ENCODE measurements at regions not wholly inside any gene's neighbourhood (a gene's known extent, or its start where the extent isn't known, plus 50 kb on each side); places are given as distances from the start of the nearest gene placed in this dataset.

DNA sequence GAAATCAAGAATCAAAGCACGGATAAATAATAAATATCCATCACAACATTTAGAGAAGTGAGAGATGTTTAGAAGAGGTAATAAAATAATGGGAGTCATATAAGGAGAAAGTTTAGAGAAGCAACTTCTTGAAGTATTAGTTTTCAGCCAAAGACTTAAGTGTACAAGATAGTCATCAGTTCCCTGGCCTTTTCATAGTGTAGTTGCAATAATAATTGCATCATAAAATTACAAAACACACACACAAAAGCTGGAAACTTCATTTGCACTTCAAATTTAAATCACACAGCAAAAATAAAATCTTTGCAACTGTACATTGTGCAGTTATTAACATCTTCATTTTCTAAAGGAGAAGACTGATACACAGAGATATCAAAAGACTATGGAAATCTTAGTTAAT is 319.1 kb upstream of the RGMB start:
- Histone ChIP-seq H3K36me3 (ENCODE audit: control insufficient read depth in 1 of 2, insufficient read depth in 2 of 2, low read length in 2 of 2) (no peaks in the 10 kb centered on the region), H3K27ac (ENCODE audit: low read depth, low read length) (no peak overlapping the region)

DNA sequence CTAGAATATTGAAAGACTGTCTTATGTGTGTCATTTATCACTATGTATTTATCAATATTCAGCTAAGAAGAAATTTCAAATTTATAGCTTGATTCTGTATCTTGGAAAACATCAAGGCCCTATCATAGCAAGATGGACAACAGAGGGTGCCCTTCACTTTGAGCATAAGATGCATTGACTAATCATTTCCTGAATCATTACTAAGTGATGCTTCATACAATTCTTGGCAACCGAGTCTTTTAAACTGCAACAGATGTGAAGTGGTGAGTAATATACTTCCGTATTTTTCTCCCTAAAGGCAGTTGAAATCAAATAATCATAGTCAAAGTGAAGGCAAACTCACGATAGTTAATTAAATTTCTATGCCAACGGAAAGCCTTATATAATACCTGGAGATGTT is 318.6 kb upstream of the RGMB start:
- no peaks in the 10 kb centered on the region for H3K27me3 ChIP-seq (ENCODE audit: control insufficient read depth in 1 of 2, insufficient read depth in 2 of 2, low read length in 2 of 2)
- no peaks in the 10 kb centered on the region for H3K4me1 ChIP-seq (ENCODE audit: control insufficient read depth in 1 of 2, insufficient read depth in 2 of 2, low read length in 2 of 2)
- H3K4me3 ChIP-seq (ENCODE audit: low read depth in 1 of 2, low read length in 2 of 2), result no peak overlapping the region
- H3K9ac ChIP-seq (ENCODE audit: low read depth in 1 of 2, low read length in 2 of 2), result no peak overlapping the region
- no peaks in the 10 kb centered on the region for H3K9me3 ChIP-seq (ENCODE audit: control insufficient read depth in 1 of 2, low read length in 2 of 2)
- no peaks in the 10 kb centered on the region for H3K36me3 ChIP-seq (ENCODE audit: control insufficient read depth in 1 of 2, insufficient read depth in 2 of 2, low read length in 2 of 2)
- no peak overlapping the region for H3K27ac ChIP-seq (ENCODE audit: low read depth, low read length)

More for the DNA sequence above, 319.1 kb upstream of the RGMB start:
- H3K9ac ChIP-seq (ENCODE audit: low read depth in 1 of 2, low read length in 2 of 2), result no peak overlapping the region
- no peaks in the 10 kb centered on the region for H3K27me3 ChIP-seq (ENCODE audit: control insufficient read depth in 1 of 2, insufficient read depth in 2 of 2, low read length in 2 of 2)
- H3K4me3 ChIP-seq (ENCODE audit: low read depth in 1 of 2, low read length in 2 of 2), result no peak overlapping the region
- H3K4me1 ChIP-seq (ENCODE audit: control insufficient read depth in 1 of 2, insufficient read depth in 2 of 2, low read length in 2 of 2), result no peaks in the 10 kb centered on the region
- H3K9me3 ChIP-seq (ENCODE audit: control insufficient read depth in 1 of 2, low read length in 2 of 2), result no peaks in the 10 kb centered on the region

DNA sequence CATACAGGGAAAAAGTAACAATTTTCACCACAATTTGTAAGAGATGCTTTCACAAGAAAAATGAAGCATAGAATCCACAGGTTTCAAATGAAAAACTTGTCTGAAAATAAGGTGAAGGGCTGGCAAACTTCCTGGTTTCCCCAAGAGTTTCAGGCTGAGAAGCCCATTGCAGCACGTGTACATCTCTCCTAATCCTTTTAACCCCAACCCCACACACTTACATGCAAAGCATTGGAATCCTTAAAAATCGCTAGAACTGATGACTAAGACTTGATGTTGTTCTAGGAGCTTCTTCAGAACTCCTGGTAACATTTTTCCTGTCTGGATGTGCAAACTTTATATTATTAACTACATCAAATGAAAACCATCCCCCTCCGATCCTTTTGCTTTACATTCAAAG is 317.8 kb upstream of the RGMB start:
- H3K4me3 ChIP-seq (ENCODE audit: low read depth in 1 of 2, low read length in 2 of 2), result no peak overlapping the region
- no peak overlapping the region for H3K9ac ChIP-seq (ENCODE audit: low read depth in 1 of 2, low read length in 2 of 2)
- H3K27me3 ChIP-seq (ENCODE audit: control insufficient read depth in 1 of 2, insufficient read depth in 2 of 2, low read length in 2 of 2), result no peaks in the 10 kb centered on the region
- no peak overlapping the region for H3K27ac ChIP-seq (ENCODE audit: low read depth, low read length)
- H3K36me3 ChIP-seq (ENCODE audit: control insufficient read depth in 1 of 2, insufficient read depth in 2 of 2, low read length in 2 of 2), result no peaks in the 10 kb centered on the region
- H3K4me1 ChIP-seq (ENCODE audit: control insufficient read depth in 1 of 2, insufficient read depth in 2 of 2, low read length in 2 of 2), result no peaks in the 10 kb centered on the region
- no peaks in the 10 kb centered on the region for H3K9me3 ChIP-seq (ENCODE audit: control insufficient read depth in 1 of 2, low read length in 2 of 2)

DNA sequence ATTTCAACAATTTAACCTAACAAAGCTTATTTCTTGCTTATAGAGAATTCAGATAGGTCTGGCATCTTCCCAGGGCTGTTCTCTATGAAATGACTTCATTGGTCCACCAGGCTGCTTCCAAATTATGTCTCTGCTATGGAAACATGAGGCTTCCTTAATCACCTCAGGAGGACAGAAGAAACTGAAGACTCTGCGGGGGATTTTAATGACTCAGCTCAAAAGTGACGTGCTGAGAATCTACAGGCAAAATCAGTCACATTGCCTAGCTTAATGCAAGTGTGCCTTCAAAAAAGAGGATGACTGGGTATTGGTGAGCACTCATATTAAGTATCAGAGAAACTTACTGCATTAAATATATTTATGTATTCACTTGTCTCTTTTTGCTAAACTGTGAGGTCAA is 315.5 kb upstream of the RGMB start:
- Histone ChIP-seq H3K9ac (ENCODE audit: low read depth in 1 of 2, low read length in 2 of 2) (no peak overlapping the region), H3K4me1 (ENCODE audit: control insufficient read depth in 1 of 2, insufficient read depth in 2 of 2, low read length in 2 of 2) (no peaks in the 10 kb centered on the region)

DNA sequence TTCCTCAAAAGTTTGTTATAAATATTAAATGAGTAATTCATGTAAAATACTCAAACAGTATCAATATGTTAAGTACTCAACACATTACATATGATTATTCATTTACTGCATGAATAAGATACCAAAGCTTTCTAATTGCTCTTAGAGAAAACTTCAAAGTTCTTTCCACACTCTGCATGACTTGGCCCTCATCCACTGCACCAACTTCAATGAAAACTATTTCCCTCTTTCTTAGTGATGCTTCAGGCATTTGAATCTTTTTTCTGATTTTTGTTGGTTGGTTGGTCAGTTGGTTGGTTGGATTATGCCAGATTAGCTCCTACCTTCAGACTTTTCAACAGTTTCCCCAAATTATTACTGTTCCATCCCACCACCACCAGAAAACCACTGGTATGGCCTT is 314.7 kb upstream of the RGMB start:
- no peaks in the 10 kb centered on the region for H3K4me1 ChIP-seq (ENCODE audit: control insufficient read depth in 1 of 2, insufficient read depth in 2 of 2, low read length in 2 of 2)
- H3K9ac ChIP-seq (ENCODE audit: low read depth in 1 of 2, low read length in 2 of 2), result no peak overlapping the region

More for the DNA sequence above, 315.5 kb upstream of the RGMB start:
- no peaks in the 10 kb centered on the region for H3K36me3 ChIP-seq (ENCODE audit: control insufficient read depth in 1 of 2, insufficient read depth in 2 of 2, low read length in 2 of 2)
- no peak overlapping the region for H3K4me3 ChIP-seq (ENCODE audit: low read depth in 1 of 2, low read length in 2 of 2)
- no peaks in the 10 kb centered on the region for H3K9me3 ChIP-seq (ENCODE audit: control insufficient read depth in 1 of 2, low read length in 2 of 2)
- H3K27ac ChIP-seq (ENCODE audit: low read depth, low read length), result no peak overlapping the region
- H3K27me3 ChIP-seq (ENCODE audit: control insufficient read depth in 1 of 2, insufficient read depth in 2 of 2, low read length in 2 of 2), result no peaks in the 10 kb centered on the region

DNA sequence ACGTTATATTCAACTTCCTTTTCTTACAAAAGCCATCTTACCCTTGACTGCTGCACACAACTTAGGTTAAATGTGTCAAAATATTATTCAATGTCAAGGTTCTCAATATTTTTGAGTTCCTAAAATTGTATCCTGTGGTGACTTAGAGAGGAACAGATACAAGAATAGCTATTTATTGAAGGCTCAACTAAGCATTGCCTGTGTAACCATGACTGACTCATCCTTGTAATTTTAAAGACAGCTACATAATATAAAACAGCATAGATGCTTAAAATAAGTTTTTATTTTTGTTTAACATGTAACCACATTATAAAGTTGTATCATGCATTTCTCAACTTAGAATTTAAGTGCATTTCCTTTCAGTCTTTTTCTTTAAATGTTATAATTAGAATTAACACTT is 312.9 kb upstream of the RGMB start:
- no peaks in the 10 kb centered on the region for H3K36me3 ChIP-seq (ENCODE audit: control insufficient read depth in 1 of 2, insufficient read depth in 2 of 2, low read length in 2 of 2)
- no peaks in the 10 kb centered on the region for H3K27me3 ChIP-seq (ENCODE audit: control insufficient read depth in 1 of 2, insufficient read depth in 2 of 2, low read length in 2 of 2)
- no peaks in the 10 kb centered on the region for H3K4me1 ChIP-seq (ENCODE audit: control insufficient read depth in 1 of 2, insufficient read depth in 2 of 2, low read length in 2 of 2)
- H3K4me3 ChIP-seq (ENCODE audit: low read depth in 1 of 2, low read length in 2 of 2), result no peak overlapping the region
- H3K9me3 ChIP-seq (ENCODE audit: control insufficient read depth in 1 of 2, low read length in 2 of 2), result no peaks in the 10 kb centered on the region
- no peak overlapping the region for H3K9ac ChIP-seq (ENCODE audit: low read depth in 1 of 2, low read length in 2 of 2)
- H3K27ac ChIP-seq (ENCODE audit: low read depth, low read length), result no peak overlapping the region

More for the DNA sequence above, 314.7 kb upstream of the RGMB start:
- Histone ChIP-seq H3K9me3 (ENCODE audit: control insufficient read depth in 1 of 2, low read length in 2 of 2) (no peaks in the 10 kb centered on the region), H3K4me3 (ENCODE audit: low read depth in 1 of 2, low read length in 2 of 2) (no peak overlapping the region), H3K27me3 (ENCODE audit: control insufficient read depth in 1 of 2, insufficient read depth in 2 of 2, low read length in 2 of 2) (no peaks in the 10 kb centered on the region), H3K36me3 (ENCODE audit: control insufficient read depth in 1 of 2, insufficient read depth in 2 of 2, low read length in 2 of 2) (no peaks in the 10 kb centered on the region), H3K27ac (ENCODE audit: low read depth, low read length) (no peak overlapping the region)

DNA sequence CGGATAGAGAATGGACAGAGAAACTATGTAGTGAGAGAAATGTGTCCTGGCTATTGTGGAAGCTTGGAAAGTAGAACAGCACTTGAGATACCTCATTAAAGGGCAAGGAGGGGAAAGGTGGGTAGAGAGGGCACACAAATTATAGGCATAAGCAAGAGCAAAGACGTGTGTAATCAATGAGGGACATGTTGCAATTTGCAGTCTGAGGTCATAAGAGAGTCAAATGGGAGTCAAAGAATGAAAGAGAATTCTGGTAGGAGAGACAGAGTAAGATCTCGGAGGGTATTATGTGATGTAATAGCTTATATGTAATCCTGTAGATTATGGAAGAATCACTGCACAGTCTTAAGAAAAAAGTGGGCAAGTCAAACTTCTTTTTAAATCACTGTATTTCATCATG is 312.0 kb upstream of the RGMB start:
- H3K4me1 ChIP-seq (ENCODE audit: control insufficient read depth in 1 of 2, insufficient read depth in 2 of 2, low read length in 2 of 2), result no peaks in the 10 kb centered on the region
- H3K36me3 ChIP-seq (ENCODE audit: control insufficient read depth in 1 of 2, insufficient read depth in 2 of 2, low read length in 2 of 2), result no peaks in the 10 kb centered on the region
- H3K4me3 ChIP-seq (ENCODE audit: low read depth in 1 of 2, low read length in 2 of 2), result no peak overlapping the region
- no peak overlapping the region for H3K27ac ChIP-seq (ENCODE audit: low read depth, low read length)
- no peaks in the 10 kb centered on the region for H3K9me3 ChIP-seq (ENCODE audit: control insufficient read depth in 1 of 2, low read length in 2 of 2)
- no peak overlapping the region for H3K9ac ChIP-seq (ENCODE audit: low read depth in 1 of 2, low read length in 2 of 2)
- H3K27me3 ChIP-seq (ENCODE audit: control insufficient read depth in 1 of 2, insufficient read depth in 2 of 2, low read length in 2 of 2), result no peaks in the 10 kb centered on the region

DNA sequence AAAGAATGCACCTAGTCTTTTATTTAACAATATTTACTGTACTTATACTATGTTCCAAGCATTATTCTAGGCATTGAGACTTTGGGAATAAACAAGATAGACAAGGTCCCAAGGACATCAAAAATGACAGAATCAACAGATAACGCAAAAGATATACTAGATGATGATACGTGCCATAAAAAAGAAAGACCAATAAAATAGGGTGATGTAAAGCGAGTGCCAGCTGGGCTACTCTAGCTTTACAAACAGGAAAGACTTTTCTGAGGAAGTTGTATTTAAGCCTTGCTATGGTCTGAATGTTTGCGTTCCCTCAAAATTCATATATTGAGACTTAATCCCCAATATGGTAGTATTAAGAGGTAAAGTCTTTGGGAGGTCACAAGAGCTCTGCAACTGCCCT is 310.2 kb upstream of the RGMB start:
- Histone ChIP-seq H3K36me3 (ENCODE audit: control insufficient read depth in 1 of 2, insufficient read depth in 2 of 2, low read length in 2 of 2) (no peaks in the 10 kb centered on the region), H3K9me3 (ENCODE audit: control insufficient read depth in 1 of 2, low read length in 2 of 2) (no peaks in the 10 kb centered on the region), H3K4me3 (ENCODE audit: low read depth in 1 of 2, low read length in 2 of 2) (no peak overlapping the region), H3K9ac (ENCODE audit: low read depth in 1 of 2, low read length in 2 of 2) (no peak overlapping the region), H3K27me3 (ENCODE audit: control insufficient read depth in 1 of 2, insufficient read depth in 2 of 2, low read length in 2 of 2) (no peaks in the 10 kb centered on the region), H3K4me1 (ENCODE audit: control insufficient read depth in 1 of 2, insufficient read depth in 2 of 2, low read length in 2 of 2) (no peaks in the 10 kb centered on the region), H3K27ac (ENCODE audit: low read depth, low read length) (no peak overlapping the region)

DNA sequence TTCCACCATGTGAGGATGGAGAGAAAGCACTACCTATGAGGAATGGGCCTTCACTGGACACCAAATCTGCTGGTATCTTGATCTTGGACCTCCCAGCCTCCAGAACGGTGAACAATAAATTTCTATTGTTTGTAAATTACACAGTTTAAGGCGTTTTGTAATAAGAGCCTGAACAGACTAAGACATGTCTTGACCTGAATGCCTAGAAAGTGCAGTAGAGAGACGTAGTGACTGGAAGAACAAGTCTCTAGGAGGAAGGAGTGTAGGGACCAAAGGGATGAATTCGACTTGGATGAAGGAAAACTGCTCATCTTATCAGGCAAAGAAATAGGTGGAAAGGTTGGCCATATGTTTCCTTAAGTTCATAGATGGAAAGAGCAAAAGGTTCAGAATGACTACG is 309.8 kb upstream of the RGMB start:
- Histone ChIP-seq H3K27me3 (ENCODE audit: control insufficient read depth in 1 of 2, insufficient read depth in 2 of 2, low read length in 2 of 2) (no peaks in the 10 kb centered on the region), H3K27ac (ENCODE audit: low read depth, low read length) (no peak overlapping the region), H3K9ac (ENCODE audit: low read depth in 1 of 2, low read length in 2 of 2) (no peak overlapping the region), H3K9me3 (ENCODE audit: control insufficient read depth in 1 of 2, low read length in 2 of 2) (no peaks in the 10 kb centered on the region), H3K36me3 (ENCODE audit: control insufficient read depth in 1 of 2, insufficient read depth in 2 of 2, low read length in 2 of 2) (no peaks in the 10 kb centered on the region), H3K4me1 (ENCODE audit: control insufficient read depth in 1 of 2, insufficient read depth in 2 of 2, low read length in 2 of 2) (no peaks in the 10 kb centered on the region), H3K4me3 (ENCODE audit: low read depth in 1 of 2, low read length in 2 of 2) (no peak overlapping the region)

DNA sequence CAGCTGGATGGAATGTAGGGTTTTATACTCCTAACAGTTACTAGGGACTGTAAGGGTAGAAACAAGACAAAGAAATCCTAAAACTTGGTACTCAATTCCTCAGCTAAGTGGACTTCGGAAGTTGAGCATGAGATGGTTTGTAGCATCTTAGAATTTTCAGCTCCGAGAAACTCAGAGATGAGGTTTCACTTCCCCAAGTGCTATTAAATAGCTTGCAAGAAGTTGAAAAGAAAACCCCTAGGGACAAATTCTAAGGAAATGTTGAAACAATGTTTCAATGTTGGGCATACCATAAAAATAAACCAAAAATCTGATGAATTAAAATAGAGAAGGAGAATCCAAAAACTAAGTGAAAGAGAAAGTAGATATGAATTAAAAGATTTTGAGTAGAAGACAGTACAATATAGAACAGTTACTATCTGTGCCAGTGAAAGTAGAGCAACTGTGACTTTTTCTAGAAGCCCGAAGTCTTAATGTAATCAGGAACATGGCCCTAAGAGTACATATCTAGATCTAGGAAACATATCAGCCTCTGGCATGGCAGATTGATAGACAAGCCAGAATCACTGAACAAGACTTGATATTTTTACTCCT is 308.6 kb upstream of the RGMB start:
- Histone ChIP-seq H3K4me1 (ENCODE audit: control insufficient read depth in 1 of 2, insufficient read depth in 2 of 2, low read length in 2 of 2) (no peaks in the 10 kb centered on the region), H3K9me3 (ENCODE audit: control insufficient read depth in 1 of 2, low read length in 2 of 2) (no peaks in the 10 kb centered on the region), H3K27me3 (ENCODE audit: control insufficient read depth in 1 of 2, insufficient read depth in 2 of 2, low read length in 2 of 2) (no peaks in the 10 kb centered on the region), H3K4me3 (ENCODE audit: low read depth in 1 of 2, low read length in 2 of 2) (no peak overlapping the region), H3K27ac (ENCODE audit: low read depth, low read length) (no peak overlapping the region), H3K36me3 (ENCODE audit: control insufficient read depth in 1 of 2, insufficient read depth in 2 of 2, low read length in 2 of 2) (no peaks in the 10 kb centered on the region), H3K9ac (ENCODE audit: low read depth in 1 of 2, low read length in 2 of 2) (no peak overlapping the region)

All from duodenal mucosa (tissue), 2 donors.